Muscle of arm (tissue), 1 donor: ENCODE measurements at regions not wholly inside any gene's neighbourhood (a gene's known extent, or its start where the extent isn't known, plus 50 kb on each side); places are given as distances from the start of the nearest gene placed in this dataset.

Source experiments
- DNase-seq: peaks from one replicate; pipeline ENCODE4 v3.0.0-alpha.2; 2013

DNA sequence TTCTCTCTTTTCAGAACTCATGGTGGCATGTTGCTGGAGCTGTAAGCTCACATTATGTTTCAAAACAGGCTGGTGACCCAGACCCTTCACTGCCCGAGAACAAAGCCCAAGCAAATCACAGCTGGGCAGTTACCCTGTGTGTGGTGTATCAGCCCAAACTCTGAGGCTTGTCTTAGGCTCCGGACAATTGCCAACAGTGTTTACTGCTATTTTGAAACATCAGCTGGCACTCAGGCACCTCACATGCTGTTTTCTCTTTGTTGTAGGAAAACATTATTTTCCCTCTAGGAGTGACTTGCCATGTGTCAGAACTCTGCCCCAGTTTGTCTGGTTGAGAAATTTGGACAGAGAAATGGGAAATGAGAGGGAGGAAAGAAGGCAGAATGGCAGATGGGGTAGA lies 237.6 kb upstream of the APCDD1 start:
- DNase-seq = no peak

DNA sequence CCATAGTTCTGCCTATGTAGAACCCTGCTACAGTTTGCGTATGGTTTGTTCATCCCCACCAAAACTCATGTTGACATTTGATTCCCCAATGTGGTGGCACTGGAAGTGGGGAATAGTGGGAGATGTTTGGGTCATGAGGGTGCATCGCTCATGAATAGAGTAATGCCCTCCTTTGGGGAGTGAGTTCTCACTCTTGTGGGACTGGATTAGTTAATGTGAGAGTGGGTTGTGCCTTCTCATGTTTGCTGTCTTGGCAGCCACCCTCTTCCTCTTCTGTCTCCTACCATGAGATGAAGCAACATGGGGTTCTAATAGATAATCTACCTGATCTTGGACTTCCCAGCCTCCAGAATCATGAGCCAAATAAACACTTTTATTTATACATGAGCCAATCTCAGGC lies 237.2 kb upstream of the APCDD1 start:
- DNase-seq = no peak

DNA sequence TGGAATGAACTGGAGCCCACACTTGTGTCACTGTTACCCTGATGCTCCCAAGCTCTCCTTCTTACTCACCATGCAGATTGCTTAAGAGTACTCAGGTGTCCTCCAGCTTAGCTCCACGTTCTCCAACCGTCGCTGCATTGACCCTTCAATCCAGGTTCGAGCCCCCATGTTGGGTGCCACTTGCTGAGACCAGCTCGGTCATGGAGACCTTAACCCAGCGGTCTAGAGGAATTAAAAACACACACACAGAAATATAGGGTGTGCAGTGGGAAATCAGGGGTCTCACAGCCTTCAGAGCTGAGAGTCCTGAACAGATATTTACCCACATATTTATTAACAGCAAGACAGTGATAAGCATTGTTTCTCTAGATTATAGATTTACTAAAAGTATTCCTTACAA lies 229.1 kb upstream of the APCDD1 start:
- no peak for DNase-seq

DNA sequence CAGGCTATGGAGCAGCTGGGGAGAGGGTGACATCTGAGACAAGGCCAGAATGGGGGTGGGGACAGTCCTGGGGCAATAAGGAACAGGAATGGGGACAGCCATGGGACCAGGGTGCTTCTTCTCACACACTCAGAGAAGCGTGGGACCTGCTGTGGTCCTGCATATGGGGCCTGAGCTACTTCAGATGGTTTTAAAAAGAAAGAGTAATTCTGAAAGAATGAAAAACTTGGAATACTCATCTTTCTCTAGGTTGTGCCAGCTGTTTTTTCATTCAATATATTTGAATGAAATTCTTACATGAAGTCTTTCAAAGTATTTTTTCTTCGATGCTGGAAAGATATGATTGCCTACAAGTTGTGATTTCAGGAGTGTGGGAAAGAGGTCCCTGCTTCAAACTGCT lies 227.5 kb upstream of the APCDD1 start:
- no peak for DNase-seq

DNA sequence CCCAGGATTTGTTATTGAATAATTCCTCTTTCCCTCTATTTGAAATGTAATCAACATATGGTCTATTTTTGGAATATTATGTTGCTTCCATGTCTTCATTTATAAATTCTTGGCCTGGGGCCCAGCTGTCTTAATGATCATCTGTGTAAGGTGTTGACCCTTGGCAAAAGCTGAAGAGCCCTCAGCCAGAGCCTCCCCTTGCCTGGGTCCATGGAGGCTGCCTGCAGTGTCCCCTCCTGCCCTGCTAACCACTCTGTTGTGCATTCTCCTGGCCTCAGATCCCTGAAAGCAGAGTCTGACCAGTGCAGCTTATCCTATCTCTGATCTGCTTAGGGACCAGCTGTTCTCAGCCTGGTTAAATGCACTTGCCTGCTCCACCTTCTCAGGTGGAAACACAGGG lies 226.1 kb upstream of the APCDD1 start:
- no peak for DNase-seq

DNA sequence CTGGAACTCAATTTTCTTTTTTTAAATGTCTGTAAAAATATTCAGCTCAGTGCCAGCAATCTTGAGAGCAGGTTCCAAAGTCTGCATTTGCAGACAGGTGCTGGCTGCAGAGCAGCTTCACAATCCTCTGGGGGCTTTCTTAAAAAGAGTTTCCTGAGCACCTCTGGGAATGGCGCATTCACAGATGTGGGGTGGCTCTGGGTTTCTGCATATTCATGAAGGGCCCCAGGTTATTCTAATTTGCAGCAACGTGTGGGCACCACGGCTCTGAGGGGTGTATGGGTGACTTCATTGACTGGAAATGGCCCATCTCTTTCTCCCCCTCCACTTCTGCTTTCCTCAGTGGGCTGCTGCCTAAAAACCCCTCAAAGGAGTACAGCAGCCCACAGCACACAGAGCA lies 225.0 kb upstream of the APCDD1 start:
- DNase-seq = no peak

DNA sequence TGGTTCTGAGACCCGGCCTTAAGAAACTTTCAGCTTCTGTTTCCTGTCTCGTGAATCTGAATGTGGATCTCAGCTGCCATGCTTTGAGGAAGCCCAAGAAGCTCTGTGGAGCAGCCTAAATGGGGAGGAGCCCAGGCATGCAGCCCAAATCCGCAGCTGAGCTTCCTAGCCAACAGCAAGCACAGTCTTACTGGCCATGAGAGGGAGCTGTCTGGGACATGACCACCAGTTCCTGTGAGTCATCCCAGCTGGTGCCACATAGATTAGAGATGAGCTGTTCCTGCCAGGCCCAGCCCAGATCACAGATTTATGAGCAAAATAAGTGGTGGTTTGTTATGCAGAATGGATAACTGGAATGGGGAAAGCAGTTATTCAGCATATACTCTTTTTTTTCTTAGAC lies 224.4 kb upstream of the APCDD1 start:
- no peak for DNase-seq

DNA sequence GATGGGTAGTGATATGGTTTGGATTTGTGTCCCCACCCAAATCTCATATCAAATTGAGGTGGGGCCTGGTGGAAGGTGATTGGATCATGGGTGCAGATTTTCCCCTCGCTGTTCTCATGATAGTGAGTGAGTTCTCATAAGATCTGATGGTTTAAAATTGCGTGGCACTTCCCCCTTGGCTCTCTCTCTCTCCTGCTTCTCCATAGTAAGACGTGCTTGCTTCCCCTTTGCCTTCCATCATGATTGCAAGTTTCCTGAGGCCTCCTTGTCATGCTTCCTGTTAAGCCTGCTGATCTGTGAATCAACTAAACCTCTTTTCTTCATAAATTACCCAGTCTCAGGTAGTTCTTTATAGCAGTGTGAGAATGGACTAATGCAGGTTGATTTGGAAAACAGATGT lies 223.2 kb upstream of the APCDD1 start:
- no peak for DNase-seq

DNA sequence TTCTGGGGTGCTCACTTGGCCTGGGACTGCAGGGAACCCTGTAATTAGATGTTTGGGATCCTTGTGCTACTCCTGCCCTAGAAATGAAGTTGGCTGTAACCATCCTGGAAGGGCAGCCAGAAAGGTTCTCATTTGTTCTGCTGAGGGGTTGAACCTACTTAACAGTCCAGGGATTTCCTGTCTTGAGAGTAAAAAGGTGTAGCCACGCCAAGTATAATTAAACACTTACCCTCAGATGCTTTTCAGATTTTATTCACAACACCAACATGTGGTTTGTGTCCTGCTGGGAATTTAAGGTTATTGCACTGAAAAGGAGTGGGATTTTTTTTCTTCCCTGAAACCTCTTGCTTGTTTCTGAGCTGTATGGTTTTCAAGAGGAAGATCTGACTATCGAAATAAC lies 222.4 kb upstream of the APCDD1 start:
- DNase-seq = no peak

DNA sequence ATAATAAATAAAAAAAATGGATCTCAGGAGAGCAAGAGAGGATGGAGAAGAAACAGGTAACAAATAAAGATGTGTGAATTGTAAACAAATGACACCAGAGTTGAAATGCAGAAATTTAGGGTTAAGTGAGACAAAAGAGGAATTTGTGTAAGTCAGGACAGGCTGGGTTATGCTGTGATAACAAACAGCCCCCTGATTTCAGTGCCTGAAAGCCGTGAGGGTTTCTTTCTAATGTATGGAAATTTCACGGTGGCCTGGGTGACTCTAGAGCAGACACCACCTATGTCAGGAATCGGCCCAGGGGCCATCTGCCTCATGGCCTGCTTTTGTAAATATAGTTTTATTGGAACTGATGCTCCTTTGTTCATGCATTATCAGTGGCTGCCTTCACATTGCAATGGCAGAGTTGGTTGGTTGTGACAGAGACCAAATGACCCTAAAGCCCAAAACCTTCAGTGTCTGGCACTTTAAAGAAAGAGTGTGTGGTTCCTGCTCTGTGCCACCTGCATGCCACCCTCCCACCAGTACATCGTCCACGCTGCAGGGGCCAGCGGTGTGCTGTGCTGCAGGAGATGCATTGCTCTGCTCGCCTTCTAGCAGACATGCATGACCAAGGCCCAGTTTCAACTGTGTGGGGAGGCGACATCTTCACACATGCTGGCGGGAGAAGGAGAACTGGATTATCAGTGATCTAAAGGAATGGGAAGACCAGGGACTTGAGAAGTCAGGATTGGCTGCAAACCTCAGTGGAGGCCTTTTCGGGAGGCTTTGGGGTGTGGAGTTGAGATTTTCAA lies 221.2 kb upstream of the APCDD1 start:
- no peak for DNase-seq

DNA sequence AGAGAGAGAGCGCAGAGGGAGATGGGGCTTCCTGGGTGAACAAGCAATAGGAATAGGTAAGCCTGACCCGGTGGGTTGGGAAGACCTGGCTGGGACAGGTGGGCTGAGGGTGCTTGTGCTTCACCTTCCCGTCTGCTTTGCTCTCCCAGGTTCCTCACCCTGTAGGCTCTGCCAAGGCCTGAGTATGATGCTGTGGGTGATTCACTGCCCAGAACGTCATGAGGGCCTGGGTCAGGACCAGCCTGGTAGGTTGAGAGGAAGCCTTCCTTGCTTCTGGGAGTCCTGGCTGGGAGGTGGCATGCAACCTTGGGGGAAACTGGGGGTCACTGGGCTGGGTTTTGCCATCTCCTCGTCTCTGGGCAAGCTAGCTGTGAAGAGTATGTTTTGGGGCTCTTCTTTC lies 220.2 kb upstream of the APCDD1 start:
- no peak for DNase-seq

DNA sequence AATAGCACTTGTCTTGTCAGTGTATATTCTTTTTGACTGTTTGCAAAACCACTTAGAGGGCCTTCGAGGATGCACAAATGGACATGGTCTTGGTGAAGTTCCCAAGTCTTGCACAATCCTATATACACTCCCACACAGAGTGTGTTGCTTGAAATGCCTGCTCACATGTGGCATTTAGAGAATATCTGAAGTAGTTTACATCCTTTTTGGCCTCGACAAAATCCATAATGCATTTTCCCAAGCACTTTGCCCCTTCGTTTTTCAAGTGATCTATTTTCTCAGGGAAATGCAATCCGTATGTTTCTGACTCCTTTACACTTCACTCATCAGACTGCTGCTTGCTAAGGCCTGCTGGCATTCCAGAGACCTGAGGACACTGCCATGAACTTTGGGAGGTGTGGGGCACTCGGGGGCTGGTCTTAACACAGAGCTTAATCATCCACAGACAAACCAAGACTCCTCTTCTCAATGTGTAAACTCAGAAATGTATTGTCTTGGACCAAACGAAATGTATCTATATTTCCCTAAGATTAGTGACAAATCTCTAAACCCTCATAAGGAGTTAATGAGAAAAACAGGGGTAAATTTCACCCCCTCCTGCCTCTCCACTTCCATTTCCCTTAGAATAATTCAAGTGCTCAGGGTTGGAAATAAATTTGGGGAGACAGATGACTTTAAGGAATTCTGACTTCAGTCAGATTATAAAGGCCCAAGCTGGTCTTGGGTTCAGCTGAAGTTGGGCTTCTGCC lies 219.3 kb upstream of the APCDD1 start:
- DNase-seq = no peak

DNA sequence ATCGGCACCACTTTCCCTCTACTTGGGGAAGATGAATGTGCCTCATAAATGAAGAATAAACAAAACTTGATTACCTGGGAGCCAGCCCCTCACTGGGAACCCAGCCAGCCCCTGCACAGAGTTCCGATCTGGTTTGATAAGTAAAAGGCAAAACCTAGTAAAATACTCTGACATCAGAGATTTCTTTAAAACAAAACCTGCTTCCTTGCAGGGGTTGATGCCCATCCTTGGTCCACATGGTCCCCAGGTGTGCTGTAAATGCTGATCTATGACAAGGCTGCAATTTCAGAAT lies 218.8 kb upstream of the APCDD1 start:
- no peak for DNase-seq

DNA sequence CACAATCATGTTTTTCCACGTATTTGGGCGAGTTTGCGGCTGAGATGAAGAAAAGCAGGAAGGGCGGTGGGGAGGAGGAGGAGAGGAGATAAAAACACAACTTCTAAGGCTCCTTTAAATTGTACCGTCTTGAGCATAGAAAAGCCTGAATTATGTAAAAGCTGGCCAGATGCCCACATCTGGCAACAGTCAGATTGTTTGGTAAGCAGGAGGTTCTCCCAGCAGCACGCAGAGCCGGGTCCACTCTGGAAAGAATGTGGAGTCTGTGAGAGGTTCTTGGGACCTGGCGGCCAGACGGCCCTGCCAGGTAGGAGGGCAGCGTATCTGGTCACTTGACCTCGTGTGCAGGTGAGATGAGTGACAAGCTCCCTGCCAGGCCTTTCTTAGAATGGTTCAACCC lies 215.3 kb upstream of the APCDD1 start:
- peak; percentile 61 for DNase-seq

DNA sequence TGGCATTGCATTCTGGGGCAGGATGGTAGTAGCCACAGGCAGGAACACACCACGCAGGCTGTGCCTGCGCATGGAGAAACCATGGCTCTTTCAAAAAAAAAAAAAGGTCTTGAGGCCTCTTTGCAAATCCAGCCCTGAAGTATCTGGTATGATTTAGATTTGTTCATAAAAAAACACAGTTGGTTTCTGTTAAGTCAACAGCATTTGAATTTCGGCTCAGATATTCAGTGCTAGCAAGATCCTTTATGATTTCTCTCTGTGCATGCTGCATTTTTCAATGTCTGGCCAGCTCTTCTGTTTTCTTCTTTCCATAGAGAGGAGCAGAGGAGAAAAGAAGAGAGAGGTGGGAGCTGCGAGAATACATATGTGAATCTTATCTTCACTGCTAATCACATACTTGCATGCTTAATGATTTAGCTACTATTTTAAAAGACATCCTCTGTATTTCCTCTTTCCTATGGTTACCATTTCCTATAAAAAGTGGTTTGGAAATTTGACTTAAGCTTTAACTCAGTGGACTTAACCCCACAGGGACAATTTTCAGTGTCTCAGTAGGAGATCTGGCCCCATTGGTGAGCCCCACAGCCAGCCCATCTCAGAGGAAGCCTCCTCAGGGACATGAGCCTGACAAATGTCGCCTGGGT lies 214.3 kb upstream of the APCDD1 start:
- DNase-seq = no peak

DNA sequence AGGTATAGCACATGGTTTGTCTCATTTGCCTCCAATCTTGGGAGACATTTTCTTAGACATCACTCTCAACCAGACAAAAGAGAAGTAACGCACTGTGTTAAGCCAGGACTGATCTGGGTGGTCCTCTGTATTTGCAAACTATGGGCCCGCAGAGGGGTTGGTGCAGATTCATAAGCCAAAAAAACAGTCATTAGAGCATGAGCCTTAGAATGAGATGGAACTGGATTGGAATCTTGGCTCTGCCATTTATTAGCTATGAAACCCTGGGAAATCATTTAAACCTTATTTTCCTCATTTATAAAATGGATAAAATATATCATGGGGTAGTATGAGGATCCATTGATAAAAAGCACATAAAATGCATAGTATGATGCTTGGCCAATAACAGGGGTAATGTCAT lies 213.5 kb upstream of the APCDD1 start:
- DNase-seq = no peak

DNA sequence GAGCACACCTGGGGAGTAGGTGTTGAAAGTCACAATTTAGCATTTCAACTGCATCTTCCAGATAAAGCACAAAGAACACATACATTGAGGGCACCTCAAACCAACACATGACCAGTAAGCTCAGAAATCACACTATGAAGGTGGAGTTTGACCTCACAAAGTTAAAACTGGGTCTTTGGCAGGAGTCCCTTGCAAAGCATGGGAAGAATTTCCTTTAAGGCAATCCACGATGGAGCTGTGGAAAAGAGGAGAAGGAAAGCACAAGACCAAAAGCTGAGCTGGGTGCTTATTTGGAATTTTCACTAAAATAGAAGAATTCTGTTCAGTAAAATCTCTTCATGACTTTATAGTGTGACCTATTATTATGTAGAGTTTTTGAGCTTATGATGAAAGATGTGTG lies 212.9 kb upstream of the APCDD1 start:
- DNase-seq = no peak

DNA sequence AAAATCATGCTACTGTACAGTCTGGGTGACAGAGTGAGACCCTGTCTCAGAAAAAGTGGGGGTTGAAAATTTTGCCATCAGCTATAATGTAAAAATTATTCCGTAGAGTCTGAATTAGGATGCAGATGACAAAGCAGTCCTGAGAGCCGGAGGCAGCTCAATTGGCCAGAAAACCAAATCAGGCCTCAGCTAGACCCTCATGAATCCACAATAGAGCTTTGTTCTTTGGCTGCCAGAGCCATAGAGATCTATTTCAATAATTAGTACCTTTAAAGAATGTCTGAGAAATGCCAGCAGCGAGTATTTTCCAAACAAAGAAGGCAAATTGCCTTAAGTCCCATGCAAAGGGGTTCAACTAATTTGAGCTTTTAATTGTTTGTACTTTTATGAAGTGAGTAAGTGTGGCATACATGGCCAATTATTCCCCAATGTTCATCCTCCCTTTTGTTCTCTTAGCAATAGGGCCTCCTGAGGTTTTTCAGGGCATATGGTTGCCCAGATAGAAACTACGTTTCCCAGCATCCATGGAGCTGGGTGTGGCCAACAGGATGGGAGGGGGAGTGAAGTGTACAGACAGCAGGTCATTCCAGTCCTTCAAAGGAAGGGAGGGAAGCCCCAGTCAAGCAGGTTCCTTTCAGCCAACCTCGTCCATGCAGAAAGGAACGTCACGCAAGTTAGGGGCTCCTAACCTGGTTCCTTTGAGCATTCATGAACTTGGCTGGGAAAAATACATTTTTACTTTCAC lies 211.3 kb upstream of the APCDD1 start:
- no peak for DNase-seq

DNA sequence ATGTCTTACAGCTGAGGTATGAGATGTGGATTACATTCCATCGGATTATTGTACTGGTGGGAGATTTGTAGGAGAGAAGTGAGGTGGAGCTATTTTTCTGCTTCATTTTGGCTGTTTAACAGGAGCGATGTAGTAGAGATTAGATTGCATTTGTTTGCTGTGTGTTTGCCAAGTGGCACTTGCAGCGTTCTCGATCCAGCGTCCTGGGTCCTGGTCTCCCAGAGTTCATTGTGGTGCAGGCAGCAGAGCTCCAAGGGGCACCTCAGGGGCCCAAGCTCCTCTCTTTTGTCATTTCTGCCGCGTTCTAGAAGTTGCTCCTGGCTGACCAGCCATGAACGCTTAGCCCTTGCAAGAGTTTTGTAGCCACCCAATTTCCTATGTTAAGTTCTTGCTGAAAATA lies 210.1 kb upstream of the APCDD1 start:
- DNase-seq = no peak

DNA sequence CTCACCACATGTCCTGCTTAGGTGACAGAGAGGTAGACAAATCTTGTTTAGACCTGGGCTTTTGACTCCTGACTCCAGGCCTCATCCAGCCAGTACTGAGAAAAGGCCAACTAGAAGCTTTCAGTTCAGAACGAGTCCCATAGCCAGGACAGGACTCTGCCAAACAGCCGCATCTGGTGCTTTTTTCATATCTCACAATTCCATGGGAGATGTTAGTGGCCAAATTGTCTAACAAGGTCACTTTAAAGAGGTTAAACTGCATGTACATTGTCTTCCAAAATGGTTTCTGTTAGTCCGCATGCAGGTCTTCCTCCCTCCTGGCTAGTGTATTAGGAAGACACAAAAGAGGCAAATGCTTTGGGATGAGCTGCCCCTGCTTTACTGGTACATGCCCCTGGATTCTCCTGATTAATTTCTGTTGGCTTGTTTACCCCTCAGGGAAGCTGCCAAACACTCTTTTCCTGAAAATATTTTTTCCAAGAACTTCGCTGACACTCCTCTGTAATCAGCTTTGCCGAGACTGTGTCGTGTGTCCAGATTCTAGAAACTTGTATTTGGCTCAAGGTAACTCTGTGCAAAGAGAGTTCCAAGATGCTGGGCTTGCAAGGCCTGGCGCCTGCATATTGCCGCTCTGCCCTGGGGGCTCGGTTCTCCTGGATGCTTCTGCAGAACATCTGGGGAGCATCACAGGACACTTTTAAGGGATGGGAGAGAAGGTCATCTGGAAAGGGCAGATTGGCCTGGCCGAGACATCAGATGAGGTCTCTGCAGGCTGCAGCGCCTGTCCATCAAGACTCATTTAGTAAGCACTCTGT lies 209.2 kb upstream of the APCDD1 start:
- no peak for DNase-seq

DNA sequence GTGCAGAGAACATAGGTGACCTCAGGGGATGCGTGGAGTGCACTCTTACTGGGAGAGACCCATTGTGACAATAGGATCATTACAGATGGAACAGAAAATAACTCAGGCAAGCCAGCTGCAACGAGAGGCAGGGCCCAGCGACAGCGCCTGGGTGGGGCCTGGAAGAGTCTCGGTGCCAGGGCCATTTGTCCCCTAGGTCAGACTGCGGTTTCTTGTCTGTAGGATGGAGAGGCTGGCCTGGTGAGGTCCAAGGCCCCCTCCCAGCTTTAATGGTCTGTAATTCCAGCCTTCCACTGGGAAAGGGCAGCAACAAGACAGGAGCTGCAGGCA lies 208.6 kb upstream of the APCDD1 start:
- no peak for DNase-seq
